ENCODE measurements at regions not wholly inside any gene's neighbourhood (a gene's known extent, or its start where the extent isn't known, plus 50 kb on each side); places are given as distances from the start of the nearest gene placed in this dataset.

DNA sequence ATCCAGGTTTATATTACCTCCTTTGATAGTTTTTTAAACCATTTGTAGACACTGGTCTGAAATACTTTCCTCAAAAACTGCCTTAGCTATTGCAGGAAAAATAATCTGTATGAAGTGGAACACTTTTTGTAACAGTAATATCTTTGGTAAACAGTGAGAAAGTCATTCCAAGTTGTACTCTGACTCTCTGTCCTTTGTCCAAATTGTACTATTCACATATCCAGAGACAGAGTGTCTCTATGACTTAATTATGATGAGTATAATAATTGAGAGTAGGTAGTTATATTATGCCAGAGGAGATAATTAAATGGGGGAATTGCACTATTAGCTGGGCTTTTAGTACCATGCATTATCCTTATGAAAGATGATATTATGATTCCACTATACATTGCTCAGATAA, 112.6 kb upstream of the LCORL start:
- DNase-seq (ENCODE audit: low read depth, low spot score) (no peak), ATAC-seq (no peak)
- no TSS peak for BruUV-seq (replicated peaks)
- no peak overlapping the region for H3K4me3 ChIP-seq (ENCODE audit: low read depth in 2 of 2, low read length in 2 of 2)
- no peaks in the 10 kb centered on the region for H3K4me1 ChIP-seq (ENCODE audit: control insufficient read depth, insufficient read depth, low read length)
- intact Hi-C loops (cut with micrococcal nuclease; ENCODE audit: unreplicated experiment), result no loop called here
- CTCF ChIA-PET, result no interaction called here
- no peaks in the 10 kb centered on the region for H3K9me3 ChIP-seq (ENCODE audit: control insufficient read depth, insufficient read depth, low read depth, low read length)
- H3K36me3 ChIP-seq (ENCODE audit: control insufficient read depth, insufficient read depth, low read length), result no peaks in the 10 kb centered on the region
- POLR2A ChIA-PET, result no interaction called here
- in situ Hi-C loops (cut with HindIII; ENCODE audit: low pct_unique_long_range_greater_than_20kb, low sequenced_read_pairs), result no loop called here
- no peak overlapping the region for H3K27ac ChIP-seq (ENCODE audit: low read length)
- no peaks in the 10 kb centered on the region for H3K27me3 ChIP-seq (ENCODE audit: control insufficient read depth, insufficient read depth, low read length)
- TF ChIP-seq, protein P1, sequence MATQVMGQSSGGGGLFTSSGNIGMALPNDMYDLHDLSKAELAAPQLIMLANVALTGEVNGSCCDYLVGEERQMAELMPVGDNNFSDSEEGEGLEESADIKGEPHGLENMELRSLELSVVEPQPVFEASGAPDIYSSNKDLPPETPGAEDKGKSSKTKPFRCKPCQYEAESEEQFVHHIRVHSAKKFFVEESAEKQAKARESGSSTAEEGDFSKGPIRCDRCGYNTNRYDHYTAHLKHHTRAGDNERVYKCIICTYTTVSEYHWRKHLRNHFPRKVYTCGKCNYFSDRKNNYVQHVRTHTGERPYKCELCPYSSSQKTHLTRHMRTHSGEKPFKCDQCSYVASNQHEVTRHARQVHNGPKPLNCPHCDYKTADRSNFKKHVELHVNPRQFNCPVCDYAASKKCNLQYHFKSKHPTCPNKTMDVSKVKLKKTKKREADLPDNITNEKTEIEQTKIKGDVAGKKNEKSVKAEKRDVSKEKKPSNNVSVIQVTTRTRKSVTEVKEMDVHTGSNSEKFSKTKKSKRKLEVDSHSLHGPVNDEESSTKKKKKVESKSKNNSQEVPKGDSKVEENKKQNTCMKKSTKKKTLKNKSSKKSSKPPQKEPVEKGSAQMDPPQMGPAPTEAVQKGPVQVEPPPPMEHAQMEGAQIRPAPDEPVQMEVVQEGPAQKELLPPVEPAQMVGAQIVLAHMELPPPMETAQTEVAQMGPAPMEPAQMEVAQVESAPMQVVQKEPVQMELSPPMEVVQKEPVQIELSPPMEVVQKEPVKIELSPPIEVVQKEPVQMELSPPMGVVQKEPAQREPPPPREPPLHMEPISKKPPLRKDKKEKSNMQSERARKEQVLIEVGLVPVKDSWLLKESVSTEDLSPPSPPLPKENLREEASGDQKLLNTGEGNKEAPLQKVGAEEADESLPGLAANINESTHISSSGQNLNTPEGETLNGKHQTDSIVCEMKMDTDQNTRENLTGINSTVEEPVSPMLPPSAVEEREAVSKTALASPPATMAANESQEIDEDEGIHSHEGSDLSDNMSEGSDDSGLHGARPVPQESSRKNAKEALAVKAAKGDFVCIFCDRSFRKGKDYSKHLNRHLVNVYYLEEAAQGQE (IDR thresholded peaks at IDR 0.05; ENCODE audit: insufficient read depth in 1 of 2, low read depth in 2 of 2, low read length in 1 of 2), result no peak
- TF ChIP-seq POLR2AphosphoS5 (IDR thresholded peaks at IDR 0.05; ENCODE audit: low read depth, low read length), result no peak

DNA sequence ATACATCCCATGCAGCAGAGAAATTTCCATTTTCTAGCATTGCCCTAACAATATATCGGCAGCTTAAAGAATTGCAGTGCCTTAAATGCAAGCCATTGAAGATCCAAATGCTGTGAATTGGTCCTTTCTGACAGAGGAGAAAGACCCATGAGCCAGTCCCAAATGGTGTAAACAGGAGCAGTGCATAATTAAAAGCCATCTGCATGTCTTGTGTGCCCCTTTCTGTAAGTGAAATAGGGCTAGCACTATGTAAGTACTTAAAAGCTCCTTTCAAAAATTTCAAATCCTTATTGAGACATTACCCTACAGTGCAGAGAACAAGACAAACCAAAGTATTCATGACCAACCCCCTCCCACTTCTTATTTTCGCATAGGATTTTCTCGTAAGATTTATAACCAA, 108.7 kb upstream of the LCORL start:
- no TSS peak for BruUV-seq (replicated peaks)
- ATAC-seq (no peak), DNase-seq (ENCODE audit: low read depth, low spot score) (no peak)
- POLR2A ChIA-PET, result no interaction called here
- H3K36me3 ChIP-seq (ENCODE audit: control insufficient read depth, insufficient read depth, low read length), result no peaks in the 10 kb centered on the region
- no peak overlapping the region for H3K27ac ChIP-seq (ENCODE audit: low read length)
- in situ Hi-C loops (cut with HindIII; ENCODE audit: low pct_unique_long_range_greater_than_20kb, low sequenced_read_pairs), result no loop called here
- TF ChIP-seq, protein P1 (IDR thresholded peaks at IDR 0.05; ENCODE audit: insufficient read depth in 1 of 2, low read depth in 2 of 2, low read length in 1 of 2), result no peak
- TF ChIP-seq, protein P2, sequence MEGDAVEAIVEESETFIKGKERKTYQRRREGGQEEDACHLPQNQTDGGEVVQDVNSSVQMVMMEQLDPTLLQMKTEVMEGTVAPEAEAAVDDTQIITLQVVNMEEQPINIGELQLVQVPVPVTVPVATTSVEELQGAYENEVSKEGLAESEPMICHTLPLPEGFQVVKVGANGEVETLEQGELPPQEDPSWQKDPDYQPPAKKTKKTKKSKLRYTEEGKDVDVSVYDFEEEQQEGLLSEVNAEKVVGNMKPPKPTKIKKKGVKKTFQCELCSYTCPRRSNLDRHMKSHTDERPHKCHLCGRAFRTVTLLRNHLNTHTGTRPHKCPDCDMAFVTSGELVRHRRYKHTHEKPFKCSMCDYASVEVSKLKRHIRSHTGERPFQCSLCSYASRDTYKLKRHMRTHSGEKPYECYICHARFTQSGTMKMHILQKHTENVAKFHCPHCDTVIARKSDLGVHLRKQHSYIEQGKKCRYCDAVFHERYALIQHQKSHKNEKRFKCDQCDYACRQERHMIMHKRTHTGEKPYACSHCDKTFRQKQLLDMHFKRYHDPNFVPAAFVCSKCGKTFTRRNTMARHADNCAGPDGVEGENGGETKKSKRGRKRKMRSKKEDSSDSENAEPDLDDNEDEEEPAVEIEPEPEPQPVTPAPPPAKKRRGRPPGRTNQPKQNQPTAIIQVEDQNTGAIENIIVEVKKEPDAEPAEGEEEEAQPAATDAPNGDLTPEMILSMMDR (IDR thresholded peaks at IDR 0.05), result no peak
- TF ChIP-seq POLR2AphosphoS5 (IDR thresholded peaks at IDR 0.05; ENCODE audit: low read depth, low read length) (no peak), SIN3A (IDR thresholded peaks at IDR 0.05; ENCODE audit: borderline replicate concordance, insufficient read depth, low read depth, low read length) (no peak), TCF7L2 (IDR thresholded peaks at IDR 0.05; ENCODE audit: low read depth, low read length) (no peak)
- no peaks in the 10 kb centered on the region for H3K4me1 ChIP-seq (ENCODE audit: control insufficient read depth, insufficient read depth, low read length)
- H3K27me3 ChIP-seq (ENCODE audit: control insufficient read depth, insufficient read depth, low read length), result no peaks in the 10 kb centered on the region
- H3K9me3 ChIP-seq (ENCODE audit: control insufficient read depth, insufficient read depth, low read depth, low read length), result no peaks in the 10 kb centered on the region
- intact Hi-C loops (cut with micrococcal nuclease; ENCODE audit: unreplicated experiment), result no loop called here
- H3K4me3 ChIP-seq (ENCODE audit: low read depth in 2 of 2, low read length in 2 of 2), result no peak overlapping the region
- CTCF ChIA-PET, result no interaction called here

Measured in Panc1 (cell line).